HG02588 (cell line): ENCODE measurements at regions not wholly inside any gene's neighbourhood (a gene's known extent, or its start where the extent isn't known, plus 50 kb on each side); places are given as distances from the start of the nearest gene placed in this dataset.

Source experiments
- ATAC-seq: cut with Tn5 transposase; IDR thresholded peaks from one replicate; pipeline ENCODE4 v1.9.1; 2021; ENCODE audit warnings: mild to moderate bottlenecking, moderate library complexity; ENCODE audit not compliant: unreplicated experiment

DNA sequence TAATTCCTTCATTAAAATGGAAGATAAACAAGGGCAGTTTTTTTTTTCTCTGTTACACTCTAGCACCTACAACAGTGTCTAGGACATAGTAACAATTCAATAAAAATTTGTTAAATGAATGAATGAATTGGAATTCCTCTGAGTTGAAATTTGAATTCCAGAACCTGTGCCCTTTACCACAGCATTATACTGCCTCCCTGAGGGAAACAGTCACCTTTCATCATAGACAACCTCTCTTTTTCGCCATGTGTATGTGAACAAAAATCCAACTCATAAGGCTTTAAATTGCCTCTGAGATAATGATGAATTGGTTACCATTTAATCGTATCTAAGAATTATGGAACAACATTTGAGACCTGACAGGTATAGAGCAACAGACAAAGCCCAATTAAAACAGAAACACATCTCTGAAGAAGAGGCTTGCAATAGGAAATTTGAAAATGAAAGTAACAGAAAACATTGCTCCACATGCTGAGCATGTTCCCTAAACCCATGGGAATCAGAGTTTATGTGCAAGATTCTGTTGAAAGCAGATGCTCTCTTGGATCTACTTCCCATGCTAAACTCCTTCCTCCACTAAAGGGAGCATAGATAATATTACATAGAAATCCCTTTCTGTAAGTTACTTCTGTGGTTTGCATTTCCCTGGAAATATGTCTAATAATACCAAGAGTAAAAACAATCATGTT is 657.8 kb downstream of the GALC start:
- no peak for ATAC-seq

- no peak for ATAC-seq
These were observed 661.0 kb downstream of the GALC start for GRCh38 chr14:87331991-87332390.

GRCh38 chr14:87325741-87326140 is 667.2 kb downstream of the GALC start:
- ATAC-seq: no peak

GRCh38 chr14:87323191-87323590 is 669.8 kb downstream of the GALC start:
- ATAC-seq: no peak

DNA sequence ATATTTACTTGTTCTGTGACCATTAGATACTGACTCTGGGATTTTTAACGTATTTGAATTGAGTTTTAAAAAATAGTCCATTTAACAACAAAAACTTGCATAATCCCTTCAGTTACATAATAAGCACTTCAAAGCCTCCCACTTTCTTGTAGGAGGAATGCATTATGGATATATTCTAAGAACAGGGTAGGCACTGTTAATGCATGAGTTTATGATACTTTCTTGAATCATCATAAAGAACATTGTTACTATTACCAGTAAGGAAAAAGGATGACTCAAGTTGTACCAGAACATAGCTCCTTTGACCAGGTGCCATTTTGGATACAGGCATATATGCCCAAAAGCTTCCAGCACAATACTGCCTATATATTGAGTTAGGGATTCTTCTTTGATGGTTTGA is 671.4 kb downstream of the GALC start:
- no peak for ATAC-seq

DNA sequence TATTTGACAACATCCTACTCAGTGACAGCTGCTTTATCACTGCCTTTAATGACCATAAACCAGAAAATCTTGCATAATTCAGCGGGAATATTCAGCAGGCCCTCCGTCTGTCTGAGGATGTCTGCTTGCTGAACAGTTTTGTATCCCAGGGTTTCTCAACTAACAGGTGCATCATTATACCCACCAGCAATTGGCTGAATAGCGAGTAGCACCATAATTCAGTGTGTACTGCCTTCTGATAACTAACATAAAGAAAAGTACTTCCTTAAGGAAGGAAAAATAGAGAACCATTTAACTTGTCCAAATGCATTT is 680.1 kb downstream of the GALC start:
- ATAC-seq: no peak

DNA sequence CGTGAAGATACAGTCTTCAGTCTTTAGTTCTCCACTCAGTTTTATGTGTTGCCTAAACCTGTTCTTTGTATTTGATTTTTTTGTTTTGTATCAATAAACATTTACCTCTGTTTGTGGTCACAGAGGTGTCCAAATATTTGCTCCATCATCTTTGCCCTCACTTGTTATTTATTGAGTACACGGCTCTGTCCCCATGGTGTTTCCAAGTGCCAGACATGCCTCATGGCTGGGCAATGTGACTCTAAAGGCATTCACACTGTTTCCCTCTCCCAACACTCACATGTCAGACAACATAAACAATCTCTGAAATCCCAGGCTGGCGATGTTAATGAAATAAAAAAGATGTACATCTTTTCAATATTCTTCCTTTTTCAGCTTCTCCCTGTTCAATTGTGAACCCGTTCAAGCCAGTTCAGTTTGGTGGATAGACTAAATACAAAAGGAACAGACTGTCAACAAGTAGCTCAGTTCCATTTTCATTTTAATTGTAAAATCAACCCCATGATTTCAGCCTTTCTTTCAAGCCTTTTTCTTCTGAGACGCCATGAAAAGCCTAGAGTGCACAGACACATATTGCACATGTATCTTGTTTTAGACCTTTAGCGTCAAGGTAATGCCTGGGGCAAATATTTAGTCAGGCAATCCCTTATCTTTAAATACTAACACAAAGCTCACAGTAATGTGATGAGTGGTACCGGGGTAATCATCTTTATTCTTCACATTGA is 680.7 kb downstream of the GALC start:
- no peak for ATAC-seq

- ATAC-seq: no peak
These were observed 683.4 kb downstream of the GALC start for GRCh38 chr14:87309557-87309956.

DNA sequence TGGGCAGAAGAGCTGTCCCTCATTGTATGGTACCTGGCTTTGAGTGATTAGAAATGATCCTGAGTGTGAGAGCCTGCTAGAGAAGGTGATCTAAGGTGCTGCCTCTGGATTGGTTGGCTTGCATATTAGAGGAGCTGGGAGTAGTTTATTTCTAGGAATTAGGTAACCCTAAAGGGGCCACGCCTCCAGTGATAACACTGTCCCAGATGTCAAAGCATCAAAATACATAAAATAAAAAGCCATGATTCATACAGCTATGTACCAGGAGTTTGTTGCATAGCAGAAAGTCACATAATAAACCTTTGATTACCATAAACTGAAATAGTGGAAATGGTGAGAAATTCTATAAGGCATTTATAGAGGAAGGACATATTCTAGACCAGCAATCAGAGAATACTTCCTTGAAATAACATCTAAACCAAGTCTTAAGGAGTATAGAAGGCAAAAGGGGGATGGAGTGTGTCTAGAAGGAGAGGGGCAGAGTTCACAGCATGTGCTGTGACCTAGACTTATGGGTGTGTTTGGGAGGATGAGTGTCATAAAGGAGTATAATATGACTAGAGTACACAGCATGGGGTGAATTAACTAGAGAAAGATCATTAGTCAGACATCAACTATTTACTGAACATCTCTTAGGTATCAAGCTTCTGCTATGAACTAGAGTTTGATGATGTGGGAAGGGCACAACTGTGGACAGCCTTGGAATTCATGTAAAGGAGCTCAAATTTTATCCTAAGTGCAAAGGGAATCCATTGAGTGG is 686.4 kb downstream of the GALC start:
- ATAC-seq: no peak

- ATAC-seq: no peak
These were observed 687.6 kb downstream of the GALC start for GRCh38 chr14:87305345-87305744.

GRCh38 chr14:87304404-87304803 is 688.6 kb downstream of the GALC start:
- ATAC-seq: no peak

DNA sequence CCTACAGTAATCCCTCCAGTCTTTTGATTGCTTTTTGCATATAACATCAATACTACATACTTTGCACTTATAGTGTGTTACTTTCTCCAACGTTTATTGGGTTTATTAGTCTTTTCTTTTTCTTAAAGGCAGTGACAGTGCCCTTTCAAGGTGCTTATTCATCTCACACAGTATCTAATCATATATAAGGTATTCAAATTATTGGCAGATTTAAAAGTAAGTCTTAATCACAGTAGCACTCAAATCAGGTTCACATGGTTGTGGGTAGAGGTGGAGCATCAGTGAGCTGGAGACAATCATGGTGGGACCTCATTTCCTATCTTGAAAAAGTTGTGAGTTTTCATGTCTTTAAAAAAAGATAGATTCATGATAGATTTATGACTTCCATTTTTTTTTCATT is 706.2 kb downstream of the GALC start:
- ATAC-seq: no peak

DNA sequence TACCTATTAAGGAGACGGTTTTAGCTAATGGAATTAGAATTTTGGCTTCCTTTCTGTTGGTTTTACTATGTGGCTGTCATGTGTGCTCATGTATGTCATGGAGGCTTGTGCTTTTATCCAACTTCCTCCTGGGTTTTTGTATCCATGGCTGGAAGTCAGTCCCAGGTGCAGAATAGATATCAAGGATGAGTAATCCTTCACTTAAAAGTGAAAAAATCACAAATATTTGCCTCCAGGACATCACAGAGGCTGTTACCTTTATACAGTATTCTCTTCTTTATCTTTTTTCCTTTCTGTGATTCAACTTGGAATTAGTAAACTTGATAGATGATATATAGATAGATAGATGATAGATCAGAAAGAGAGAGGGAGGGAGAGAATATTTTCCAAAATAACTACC is 706.8 kb downstream of the GALC start:
- no peak for ATAC-seq

GRCh38 chr14:87285506-87285905 is 707.5 kb downstream of the GALC start:
- no peak for ATAC-seq

- ATAC-seq: no peak
These were observed 709.4 kb downstream of the GALC start for GRCh38 chr14:87283547-87283946.

DNA sequence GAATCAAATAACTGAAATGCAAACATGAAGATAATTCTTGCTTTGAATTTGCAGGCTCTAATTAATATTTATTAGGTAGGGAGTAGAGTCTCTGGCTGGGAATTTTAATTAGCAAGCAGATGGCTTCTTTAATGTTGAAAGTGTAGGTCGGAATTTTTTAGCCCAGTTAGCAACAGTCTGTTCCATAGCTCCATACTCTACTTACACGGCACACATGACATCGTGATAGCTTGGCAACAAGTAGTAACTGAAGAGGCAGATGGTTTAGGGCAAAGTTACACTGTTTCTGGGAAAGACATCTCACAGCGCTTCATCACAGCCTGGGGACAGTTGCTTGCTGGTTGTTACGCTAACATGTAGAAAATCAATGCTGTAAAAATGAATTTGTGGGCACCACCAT is 710.7 kb downstream of the GALC start:
- no peak for ATAC-seq

DNA sequence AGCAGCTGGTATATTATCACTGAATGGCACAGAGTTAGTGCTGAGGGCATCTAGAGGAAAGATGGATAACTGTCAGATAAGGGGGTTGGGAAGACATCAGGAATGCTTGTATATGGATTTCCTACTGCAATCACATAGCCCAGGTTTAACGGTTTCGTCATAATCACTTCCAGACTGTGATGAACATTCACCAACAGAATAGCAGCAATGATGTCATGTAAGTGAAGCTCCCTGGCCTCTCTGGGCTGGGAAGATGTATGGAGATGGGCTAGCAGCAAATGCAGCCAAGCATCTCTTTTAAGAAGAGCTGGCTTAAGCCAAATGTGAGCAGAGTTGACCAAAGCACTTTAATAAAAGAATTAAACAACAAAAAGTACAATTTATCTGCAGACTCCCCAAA is 714.6 kb downstream of the GALC start:
- no peak for ATAC-seq

DNA sequence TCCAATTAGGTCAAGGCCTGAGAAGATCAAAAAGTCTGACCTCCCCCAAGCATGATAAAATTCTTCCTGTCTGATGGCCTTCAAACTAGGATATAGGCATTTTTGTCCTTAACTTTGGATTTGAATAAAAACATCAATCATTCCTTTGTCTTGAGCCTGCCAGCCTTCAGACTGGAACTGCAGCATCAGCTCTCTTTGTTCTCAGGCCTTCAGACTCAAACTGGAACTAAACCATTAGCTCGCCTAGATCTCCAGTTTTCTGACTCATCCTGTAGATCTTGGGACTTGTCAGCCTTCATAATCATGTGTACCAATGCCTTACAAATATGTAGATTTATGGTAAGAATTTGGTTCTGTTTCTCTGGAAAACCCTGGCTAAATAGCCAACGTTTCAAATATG is 721.7 kb downstream of the GALC start:
- ATAC-seq: no peak

DNA sequence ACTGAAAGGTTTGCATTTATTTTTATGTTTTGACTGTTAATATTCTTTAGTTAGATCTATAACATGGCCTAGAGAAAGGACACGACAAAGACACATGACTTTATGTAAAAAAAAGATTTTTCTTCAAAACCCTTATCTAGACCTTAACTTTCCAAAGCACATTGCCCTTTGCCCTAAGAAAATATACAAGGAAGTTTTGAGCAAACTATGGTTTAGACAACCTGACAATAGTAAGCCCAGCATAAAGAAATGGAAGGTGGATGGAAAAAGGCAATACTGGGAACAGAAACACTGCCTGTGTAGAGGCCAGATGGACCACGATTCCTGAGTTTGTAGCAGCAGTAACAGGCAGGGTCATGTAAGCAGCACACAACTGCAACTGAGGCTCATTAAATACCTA is 724.0 kb downstream of the GALC start:
- no peak for ATAC-seq

GRCh38 chr14:87264796-87265195 is 728.2 kb downstream of the GALC start:
- ATAC-seq: no peak

DNA sequence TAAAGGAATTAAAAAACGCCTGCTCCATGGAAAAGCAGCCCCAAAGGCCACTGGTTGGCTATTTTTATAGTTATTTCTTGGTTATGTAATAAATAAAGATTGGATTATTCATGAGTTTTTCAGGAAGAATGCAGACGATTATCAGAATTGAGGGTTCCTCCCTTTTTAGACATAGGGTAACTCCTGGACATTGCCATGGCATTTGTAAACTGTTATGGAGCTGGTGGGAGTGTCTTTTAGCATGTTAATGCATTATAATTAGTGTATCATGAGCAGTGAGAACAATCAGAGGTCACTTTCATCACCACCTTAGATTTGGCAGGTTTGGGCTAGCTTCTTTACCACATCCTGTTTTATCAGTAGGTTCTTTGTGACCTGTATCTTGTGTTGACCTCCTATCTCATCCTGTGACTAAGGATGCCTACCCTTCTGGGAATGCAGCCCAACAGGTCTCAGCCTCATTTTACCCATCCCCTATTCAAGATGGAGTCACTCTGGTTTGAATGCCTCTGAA is 728.7 kb downstream of the GALC start:
- no peak for ATAC-seq

- ATAC-seq: no peak
These were observed 731.4 kb downstream of the GALC start for GRCh38 chr14:87261621-87262020.
